GM12874 (cell line): ENCODE measurements at regions not wholly inside any gene's neighbourhood (a gene's known extent, or its start where the extent isn't known, plus 50 kb on each side); places are given as distances from the start of the nearest gene placed in this dataset.

Source experiments
- TF ChIP-seq, protein P1 (sequence below): IDR thresholded peaks from 2 replicates; pipeline ENCODE4 v1.5.1; 2011; ENCODE audit warnings: low read depth, mild to moderate bottlenecking, control low read depth, low read length, moderate library complexity; ENCODE audit not compliant: insufficient read depth

DNA sequence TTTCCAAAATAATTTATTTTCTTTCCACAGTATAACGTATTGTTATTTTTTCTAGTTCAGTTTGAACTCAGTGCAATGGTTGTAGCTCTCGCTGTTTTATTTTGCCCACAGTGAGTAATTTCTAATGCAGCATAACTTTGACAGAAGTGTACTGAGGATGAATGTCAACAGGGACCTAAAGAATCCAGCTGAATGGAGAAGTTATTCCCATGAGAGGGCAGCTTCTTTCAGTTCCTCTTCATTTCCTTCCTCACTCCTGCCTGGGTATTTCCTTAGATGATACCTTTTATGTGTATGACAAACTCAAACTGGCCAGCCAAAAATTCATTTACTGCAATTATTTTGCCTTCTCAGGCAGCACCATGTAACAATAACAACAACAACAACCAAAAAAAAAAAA, 1223.1 kb upstream of the ZEB2 start:
- TF ChIP-seq, protein P1, sequence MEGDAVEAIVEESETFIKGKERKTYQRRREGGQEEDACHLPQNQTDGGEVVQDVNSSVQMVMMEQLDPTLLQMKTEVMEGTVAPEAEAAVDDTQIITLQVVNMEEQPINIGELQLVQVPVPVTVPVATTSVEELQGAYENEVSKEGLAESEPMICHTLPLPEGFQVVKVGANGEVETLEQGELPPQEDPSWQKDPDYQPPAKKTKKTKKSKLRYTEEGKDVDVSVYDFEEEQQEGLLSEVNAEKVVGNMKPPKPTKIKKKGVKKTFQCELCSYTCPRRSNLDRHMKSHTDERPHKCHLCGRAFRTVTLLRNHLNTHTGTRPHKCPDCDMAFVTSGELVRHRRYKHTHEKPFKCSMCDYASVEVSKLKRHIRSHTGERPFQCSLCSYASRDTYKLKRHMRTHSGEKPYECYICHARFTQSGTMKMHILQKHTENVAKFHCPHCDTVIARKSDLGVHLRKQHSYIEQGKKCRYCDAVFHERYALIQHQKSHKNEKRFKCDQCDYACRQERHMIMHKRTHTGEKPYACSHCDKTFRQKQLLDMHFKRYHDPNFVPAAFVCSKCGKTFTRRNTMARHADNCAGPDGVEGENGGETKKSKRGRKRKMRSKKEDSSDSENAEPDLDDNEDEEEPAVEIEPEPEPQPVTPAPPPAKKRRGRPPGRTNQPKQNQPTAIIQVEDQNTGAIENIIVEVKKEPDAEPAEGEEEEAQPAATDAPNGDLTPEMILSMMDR = no peak

DNA sequence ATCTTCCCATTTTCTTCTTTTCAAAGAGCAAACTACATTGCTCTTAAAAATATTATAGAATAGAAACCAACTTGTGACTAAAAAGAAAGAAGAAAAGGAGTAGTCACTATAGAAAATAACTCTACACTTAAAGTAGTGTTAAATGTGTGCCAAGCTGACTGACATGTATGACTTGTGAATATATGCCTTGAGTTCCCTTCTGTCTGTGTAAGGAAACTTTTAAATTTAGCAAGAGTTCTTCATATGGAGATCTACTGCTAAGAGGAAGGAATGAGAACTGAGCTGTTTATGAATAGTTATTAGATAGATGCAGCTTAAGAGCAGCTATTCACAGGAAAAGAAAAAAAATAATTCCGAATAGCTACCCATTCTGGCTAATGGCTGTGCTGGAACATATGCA, 1221.7 kb upstream of the ZEB2 start:
- TF ChIP-seq, protein P1 = no peak

DNA sequence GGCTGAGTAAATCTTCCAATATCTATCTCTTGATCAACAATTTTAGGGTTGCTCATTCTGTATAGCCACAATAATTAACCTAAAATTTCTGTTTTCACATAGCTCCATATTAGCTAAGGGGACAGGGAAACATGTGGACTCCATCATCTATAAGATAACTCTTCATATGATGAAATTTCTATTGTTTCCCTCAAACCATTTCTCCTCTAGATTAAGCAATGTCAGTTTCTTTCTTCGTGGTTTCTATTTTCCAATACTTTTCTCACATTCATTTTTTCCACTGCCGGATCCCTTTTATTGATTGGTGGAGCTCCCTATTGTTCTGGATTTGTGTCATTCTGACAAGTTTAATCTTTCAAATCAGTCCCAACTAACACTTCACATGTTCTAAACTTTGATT, 1221.3 kb upstream of the ZEB2 start:
- TF ChIP-seq, protein P1 = no peak

DNA sequence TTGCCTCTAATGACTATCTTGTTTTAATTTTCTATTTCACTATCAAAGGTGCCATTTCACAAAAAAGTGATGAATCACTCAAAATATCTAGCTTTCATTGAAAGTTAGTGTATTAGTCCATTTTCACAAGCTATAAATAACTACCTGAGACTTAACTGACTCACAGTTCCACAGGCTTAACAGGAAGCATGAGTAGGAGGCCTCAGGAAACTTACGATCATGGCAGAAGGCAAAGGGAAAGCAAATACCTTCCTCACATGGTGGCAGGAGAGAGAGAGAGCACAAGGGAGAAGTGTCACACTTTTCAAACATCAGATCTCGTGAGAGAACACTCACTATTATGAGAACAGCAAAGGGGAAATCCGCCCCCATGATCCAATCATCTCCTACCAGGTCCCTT, 1220.4 kb upstream of the ZEB2 start:
- TF ChIP-seq, protein P1 = no peak

DNA sequence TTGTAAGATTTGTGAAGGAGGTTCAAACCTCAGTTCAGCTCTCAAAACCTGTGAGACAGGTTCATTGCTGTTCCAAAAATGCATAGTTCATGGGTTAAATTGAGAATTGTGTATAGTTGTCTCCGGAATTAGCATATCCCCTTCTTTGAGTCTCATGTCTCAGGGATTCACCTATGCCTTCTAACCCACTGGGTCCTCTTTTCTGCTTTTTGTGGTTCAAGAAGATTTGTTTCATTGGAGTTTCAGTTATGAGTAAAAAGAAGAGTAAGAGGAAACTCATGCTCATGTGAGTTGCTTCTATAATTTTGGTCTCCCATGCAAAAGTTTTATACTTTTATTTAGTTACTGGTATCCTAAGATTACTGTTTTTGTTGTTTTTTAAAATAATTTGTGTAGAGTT, 1219.8 kb upstream of the ZEB2 start:
- TF ChIP-seq, protein P1 = no peak

DNA sequence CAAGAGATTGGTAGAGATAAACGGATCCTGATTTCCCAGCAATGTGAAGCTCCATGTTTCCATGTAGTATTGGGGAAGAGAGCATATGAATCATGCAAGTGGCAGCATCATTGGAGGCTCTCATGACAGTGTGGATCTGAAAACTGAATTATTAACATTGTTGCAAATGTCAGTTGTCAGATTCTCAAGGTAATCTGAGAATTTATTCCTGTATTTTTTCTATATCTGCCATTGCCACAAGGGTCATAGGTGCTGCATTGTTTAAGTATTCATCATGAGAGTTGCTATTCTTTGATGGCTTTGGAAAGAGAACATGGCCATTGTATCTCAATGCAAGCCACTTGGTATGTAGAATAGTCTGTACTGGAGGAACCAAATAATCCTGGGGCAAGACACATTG, 1217.0 kb upstream of the ZEB2 start:
- TF ChIP-seq, protein P1 = no peak

DNA sequence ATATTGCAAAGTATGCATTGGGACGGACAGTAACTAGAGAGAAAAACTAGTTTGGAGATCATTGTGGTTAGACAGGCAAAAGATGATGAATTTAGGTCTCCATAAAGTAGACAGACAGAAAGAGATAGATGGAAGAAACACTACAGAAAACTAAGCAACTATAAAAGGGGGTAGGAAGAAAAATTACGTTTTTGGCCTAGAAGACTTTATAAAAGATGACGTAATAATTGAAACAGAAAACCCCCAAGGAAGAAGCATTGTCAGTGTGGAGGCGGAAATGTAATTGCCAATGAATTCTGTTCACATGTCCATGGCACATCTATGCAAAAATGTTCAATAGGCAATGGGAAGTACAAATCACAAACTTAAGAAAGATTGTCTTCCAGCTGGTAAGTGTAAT, 1211.5 kb upstream of the ZEB2 start:
- TF ChIP-seq, protein P1 = no peak

DNA sequence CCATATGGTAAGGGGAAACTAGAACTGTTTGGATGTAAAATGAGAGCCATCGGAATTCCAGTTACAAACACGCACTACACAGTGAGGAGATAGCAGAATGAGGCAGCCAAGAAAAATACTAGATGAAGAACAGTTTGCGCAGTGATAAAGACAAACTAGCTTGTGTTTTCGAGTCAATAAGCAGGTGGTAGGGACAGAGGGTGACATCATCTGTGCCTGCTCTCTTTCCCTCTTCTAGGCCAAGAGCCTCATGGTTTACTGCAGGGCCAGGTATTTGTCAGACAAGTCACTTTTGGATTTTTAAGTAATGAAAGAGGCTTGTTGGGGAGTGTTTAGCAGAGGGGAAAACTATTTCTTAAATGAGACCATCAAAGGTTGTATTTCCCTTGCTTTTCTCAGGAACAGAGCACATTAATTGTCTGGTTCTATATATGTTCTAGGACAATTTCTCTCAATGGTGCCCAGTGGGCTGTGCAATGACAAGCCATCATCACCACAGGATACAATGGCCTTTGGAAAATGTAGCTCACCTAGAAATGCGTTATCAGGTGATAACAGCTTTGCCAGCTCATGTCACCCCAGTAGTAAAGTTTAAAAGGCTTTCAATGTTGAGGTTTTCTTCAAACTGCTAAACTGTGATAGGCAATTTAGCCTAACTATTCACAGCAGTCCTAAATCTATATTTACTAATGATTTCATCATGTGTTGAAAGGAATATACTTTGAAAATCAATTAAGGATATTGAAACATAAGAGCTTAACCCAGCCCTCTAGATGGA, 1210.3 kb upstream of the ZEB2 start:
- TF ChIP-seq, protein P1 = no peak
